ENCODE measurements at regions not wholly inside any gene's neighbourhood (a gene's known extent, or its start where the extent isn't known, plus 50 kb on each side); places are given as distances from the start of the nearest gene placed in this dataset.

DNA sequence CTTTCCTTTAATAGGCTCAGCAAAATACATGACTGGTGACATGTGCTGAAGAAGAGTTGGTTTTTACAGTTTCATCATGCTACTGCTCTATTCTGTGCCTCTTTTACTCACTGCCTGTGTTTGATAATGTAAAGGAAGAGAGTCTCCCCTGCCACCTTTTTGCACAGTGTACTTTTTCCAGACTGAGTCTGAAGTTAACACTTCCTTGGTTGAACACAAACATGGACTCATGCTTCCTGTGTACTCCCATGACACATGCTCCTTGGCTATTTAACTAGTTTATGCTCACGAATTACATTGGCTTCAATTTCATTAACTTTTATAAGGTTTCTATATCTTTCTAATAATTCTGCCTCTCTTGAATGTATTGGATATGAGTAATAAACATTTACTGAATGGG lies 396.1 kb downstream of the VGLL3 start:
- TF ChIP-seq, protein P1, sequence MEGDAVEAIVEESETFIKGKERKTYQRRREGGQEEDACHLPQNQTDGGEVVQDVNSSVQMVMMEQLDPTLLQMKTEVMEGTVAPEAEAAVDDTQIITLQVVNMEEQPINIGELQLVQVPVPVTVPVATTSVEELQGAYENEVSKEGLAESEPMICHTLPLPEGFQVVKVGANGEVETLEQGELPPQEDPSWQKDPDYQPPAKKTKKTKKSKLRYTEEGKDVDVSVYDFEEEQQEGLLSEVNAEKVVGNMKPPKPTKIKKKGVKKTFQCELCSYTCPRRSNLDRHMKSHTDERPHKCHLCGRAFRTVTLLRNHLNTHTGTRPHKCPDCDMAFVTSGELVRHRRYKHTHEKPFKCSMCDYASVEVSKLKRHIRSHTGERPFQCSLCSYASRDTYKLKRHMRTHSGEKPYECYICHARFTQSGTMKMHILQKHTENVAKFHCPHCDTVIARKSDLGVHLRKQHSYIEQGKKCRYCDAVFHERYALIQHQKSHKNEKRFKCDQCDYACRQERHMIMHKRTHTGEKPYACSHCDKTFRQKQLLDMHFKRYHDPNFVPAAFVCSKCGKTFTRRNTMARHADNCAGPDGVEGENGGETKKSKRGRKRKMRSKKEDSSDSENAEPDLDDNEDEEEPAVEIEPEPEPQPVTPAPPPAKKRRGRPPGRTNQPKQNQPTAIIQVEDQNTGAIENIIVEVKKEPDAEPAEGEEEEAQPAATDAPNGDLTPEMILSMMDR (IDR thresholded peaks at IDR 0.05): no peak
- no peak for TF ChIP-seq POLR2A (IDR thresholded peaks at IDR 0.05)

All from thyroid gland (tissue), 4 donors.